Left ventricle myocardium inferior (tissue), 1 donor: ENCODE measurements at regions not wholly inside any gene's neighbourhood (a gene's known extent, or its start where the extent isn't known, plus 50 kb on each side); places are given as distances from the start of the nearest gene placed in this dataset.

Source experiments
- DNase-seq: peaks from one replicate; pipeline ENCODE4 v3.0.0-alpha.2; 2020
- H3K27ac ChIP-seq: fragments of 200-600 bp; replicated peaks from 2 replicates; pipeline ENCODE4 v1.8.0; 2021
- H3K27me3 ChIP-seq: fragments of 200-600 bp; 2 replicates; pipeline ENCODE4 v1.8.0; 2021; ENCODE audit warnings: low read depth
- H3K36me3 ChIP-seq: fragments of 200-600 bp; 2 replicates; pipeline ENCODE4 v1.8.0; 2021
- H3K4me1 ChIP-seq: fragments of 200-600 bp; 2 replicates; pipeline ENCODE4 v1.8.0; 2021
- H3K4me3 ChIP-seq: fragments of 200-600 bp; 2 replicates; pipeline ENCODE4 v1.8.0; 2021; ENCODE audit warnings: mild to moderate bottlenecking, moderate library complexity
- H3K9me3 ChIP-seq: fragments of 200-600 bp; replicated peaks from 2 replicates; pipeline ENCODE4 v1.8.0; 2021
- intact Hi-C: fragments of 100-400 bp; cut with micrococcal nuclease; formaldehyde crosslinking; loops from one replicate; pipeline ENCODE4 v1.11.0; 2022
- TF ChIP-seq, protein P1 (sequence below): fragments of 200-600 bp; IDR thresholded peaks from 2 replicates; pipeline ENCODE4 v1.8.0; 2021; ENCODE audit warnings: antibody characterized with exemption, mild to moderate bottlenecking, borderline replicate concordance
- donor health status: DM: no; HTN: yes; CAD: no; lungs with severe emphysema.

DNA sequence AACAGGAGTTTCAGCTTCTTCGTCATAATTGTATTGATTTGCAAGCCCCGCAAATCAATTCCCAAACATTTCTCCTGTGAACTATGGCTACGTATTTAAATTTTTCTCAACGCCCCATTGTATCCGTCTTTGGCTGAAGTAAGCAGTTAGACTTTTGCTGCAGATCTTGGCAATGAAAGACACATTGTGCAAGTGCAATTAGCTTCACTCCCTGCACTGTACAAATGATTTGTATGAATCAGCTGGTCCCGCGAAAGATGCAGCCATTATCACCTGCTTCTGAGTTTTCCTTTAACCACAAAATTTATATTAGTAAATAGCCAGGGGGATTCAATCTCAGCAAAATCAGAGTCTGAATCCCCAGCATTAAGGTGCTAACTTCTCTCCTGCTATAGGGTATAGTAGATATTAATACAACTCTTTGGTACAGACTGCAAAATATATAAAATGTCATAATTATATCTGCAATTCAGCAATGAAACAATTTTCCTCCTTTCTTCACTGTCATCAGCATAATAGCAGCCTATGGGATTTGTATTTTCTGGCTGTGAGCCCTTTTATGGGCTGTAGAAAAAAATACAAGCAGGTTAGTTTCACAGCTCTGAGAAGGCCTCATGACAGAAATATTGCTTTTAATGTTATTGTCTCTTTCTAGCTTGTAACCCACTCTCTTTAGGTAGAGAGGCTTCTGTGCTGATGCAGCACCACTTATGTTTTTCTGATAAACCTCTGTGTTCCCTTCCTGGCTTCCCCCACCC, 68.4 kb upstream of the SMARCA2 start:
- TF ChIP-seq, protein P1, sequence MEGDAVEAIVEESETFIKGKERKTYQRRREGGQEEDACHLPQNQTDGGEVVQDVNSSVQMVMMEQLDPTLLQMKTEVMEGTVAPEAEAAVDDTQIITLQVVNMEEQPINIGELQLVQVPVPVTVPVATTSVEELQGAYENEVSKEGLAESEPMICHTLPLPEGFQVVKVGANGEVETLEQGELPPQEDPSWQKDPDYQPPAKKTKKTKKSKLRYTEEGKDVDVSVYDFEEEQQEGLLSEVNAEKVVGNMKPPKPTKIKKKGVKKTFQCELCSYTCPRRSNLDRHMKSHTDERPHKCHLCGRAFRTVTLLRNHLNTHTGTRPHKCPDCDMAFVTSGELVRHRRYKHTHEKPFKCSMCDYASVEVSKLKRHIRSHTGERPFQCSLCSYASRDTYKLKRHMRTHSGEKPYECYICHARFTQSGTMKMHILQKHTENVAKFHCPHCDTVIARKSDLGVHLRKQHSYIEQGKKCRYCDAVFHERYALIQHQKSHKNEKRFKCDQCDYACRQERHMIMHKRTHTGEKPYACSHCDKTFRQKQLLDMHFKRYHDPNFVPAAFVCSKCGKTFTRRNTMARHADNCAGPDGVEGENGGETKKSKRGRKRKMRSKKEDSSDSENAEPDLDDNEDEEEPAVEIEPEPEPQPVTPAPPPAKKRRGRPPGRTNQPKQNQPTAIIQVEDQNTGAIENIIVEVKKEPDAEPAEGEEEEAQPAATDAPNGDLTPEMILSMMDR = no peak
- H3K4me1 ChIP-seq = no peaks in the 10 kb centered on the region
- no peak for DNase-seq
- H3K9me3 ChIP-seq = no peaks in the 10 kb centered on the region
- H3K27ac ChIP-seq = no peak overlapping the region
- peaks cover 8% of the 10 kb centered on the region for H3K27me3 ChIP-seq
- H3K36me3 ChIP-seq = no peaks in the 10 kb centered on the region
- intact Hi-C loops = no loop called here
- H3K4me3 ChIP-seq = no peak overlapping the region

DNA sequence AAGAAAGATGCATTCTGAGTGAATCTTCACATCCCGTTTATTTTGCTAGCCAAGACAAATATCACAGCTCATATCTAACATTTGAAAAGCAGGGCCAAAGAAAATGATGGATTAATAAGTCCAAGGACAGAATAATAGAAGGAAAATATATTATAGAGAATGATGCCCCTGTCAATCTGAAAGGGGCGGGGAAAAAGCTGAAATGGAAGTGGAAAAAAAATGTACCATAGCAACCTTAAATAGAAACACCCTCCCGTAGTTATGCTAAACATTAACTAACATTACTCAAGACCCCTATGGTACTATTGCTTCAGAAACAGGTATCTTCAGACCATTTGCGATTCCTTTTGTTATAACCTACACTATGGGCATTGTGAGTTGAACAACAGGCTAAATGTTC, 67.7 kb upstream of the SMARCA2 start:
- Histone ChIP-seq H3K9me3 (no peaks in the 10 kb centered on the region), H3K36me3 (no peaks in the 10 kb centered on the region), H3K27me3 (peaks cover 6% of the 10 kb centered on the region), H3K27ac (no peak overlapping the region), H3K4me1 (no peaks in the 10 kb centered on the region), H3K4me3 (no peak overlapping the region)
- TF ChIP-seq, protein P1 = no peak
- DNase-seq = no peak
- intact Hi-C loops = no loop called here

DNA sequence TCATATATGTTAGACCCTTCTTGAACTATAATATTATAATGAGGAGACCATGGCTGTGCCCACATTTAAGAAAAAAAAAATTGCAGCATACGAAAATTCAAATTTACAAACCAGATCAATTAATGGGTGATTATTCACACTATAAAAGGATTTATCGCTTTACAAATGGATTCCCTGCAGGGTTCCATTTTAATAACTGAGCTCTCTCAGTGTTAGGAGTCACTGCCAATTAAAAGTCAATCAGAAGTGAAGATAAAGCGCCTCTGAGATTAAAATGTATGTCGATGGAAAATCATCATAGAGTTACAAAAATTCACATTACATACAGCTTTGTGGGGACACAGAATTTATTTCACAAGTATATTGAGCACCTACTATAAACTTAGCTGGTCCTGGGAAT, 66.6 kb upstream of the SMARCA2 start:
- H3K9me3 ChIP-seq = no peaks in the 10 kb centered on the region
- H3K4me1 ChIP-seq = no peaks in the 10 kb centered on the region
- no peak for DNase-seq
- TF ChIP-seq, protein P1 = no peak
- no peak overlapping the region for H3K27ac ChIP-seq
- no peaks in the 10 kb centered on the region for H3K36me3 ChIP-seq
- H3K27me3 ChIP-seq = peaks cover 2% of the 10 kb centered on the region
- intact Hi-C loops = no loop called here
- no peak overlapping the region for H3K4me3 ChIP-seq

DNA sequence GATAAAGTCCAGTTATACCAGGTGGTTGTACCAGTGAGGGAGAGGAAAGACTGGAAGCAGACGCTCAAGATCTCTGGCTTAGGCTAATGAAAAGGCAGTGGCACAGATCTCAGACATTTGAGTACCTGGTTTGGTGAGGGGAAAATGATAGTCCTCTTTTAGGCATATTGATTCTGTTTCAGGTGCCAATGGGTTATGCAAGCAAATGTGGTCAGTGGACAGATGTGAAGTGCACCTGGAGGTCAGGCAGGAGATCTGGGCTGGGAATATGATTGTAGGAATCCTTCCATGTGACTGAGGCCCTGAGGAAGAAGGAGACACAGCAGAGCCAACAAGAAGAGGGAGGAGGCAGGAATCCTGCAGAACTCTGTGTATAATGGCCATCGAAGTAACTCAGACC, 63.7 kb upstream of the SMARCA2 start:
- Histone ChIP-seq H3K27me3 (no peaks in the 10 kb centered on the region), H3K4me1 (no peaks in the 10 kb centered on the region), H3K36me3 (no peaks in the 10 kb centered on the region), H3K27ac (no peak overlapping the region), H3K4me3 (no peak overlapping the region), H3K9me3 (no peaks in the 10 kb centered on the region)
- intact Hi-C loops = no loop called here
- DNase-seq = no peak
- TF ChIP-seq, protein P1 = no peak

DNA sequence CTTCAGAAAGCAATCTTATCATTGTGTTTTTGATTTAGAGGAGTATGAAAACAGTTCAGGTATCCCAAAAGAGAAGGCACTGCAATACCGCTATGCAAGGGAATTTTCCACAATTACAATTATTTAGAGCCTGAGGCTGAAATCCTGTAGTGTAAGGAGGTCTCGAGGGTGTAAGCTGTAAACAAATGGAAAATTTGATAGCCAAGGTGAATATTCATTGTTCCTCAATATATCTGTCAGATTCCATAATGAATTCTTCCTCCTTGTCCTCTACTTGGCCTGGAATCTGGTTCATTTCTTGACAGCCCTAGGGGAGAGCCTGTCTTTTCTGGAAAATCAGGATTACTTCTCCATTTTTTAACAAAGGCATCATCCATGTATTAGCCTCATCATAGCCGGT, 63.1 kb upstream of the SMARCA2 start:
- Histone ChIP-seq H3K27ac (no peak overlapping the region), H3K4me3 (no peak overlapping the region), H3K27me3 (no peaks in the 10 kb centered on the region), H3K4me1 (no peaks in the 10 kb centered on the region), H3K9me3 (no peaks in the 10 kb centered on the region), H3K36me3 (no peaks in the 10 kb centered on the region)
- no peak for DNase-seq
- TF ChIP-seq, protein P1 = no peak
- intact Hi-C loops = no loop called here
